ENCODE measurements at regions not wholly inside any gene's neighbourhood (a gene's known extent, or its start where the extent isn't known, plus 50 kb on each side); places are given as distances from the start of the nearest gene placed in this dataset.

DNA sequence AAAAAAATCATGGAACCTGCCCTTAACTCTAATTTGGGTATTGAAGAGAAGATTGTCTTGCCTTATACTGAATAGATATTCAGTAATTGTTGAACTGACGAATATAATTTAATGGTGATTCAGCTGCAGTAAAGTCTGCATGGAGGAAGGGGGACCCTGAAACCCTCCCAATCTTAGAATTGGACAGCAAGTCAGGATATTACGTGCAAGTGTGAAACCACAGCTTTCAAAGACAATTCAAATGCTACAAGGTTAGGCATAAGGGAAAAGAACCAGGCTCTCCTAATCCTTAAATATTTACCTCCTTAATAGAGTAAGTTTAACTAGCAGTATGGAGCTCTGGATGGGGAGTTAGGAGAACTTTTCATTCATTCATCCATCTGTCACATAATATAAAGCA lies 226.9 kb upstream of the TNP1 start:
- no peak overlapping the region for H3K4me3 ChIP-seq (ENCODE audit: low read depth, low read length)
- H3K27ac ChIP-seq, result no peak overlapping the region
- H3K27me3 ChIP-seq (replicated peaks), result no peaks in the 10 kb centered on the region
- DNase-seq, result no peak
- H3K36me3 ChIP-seq (replicated peaks), result no peaks in the 10 kb centered on the region
- TF ChIP-seq, protein P1, sequence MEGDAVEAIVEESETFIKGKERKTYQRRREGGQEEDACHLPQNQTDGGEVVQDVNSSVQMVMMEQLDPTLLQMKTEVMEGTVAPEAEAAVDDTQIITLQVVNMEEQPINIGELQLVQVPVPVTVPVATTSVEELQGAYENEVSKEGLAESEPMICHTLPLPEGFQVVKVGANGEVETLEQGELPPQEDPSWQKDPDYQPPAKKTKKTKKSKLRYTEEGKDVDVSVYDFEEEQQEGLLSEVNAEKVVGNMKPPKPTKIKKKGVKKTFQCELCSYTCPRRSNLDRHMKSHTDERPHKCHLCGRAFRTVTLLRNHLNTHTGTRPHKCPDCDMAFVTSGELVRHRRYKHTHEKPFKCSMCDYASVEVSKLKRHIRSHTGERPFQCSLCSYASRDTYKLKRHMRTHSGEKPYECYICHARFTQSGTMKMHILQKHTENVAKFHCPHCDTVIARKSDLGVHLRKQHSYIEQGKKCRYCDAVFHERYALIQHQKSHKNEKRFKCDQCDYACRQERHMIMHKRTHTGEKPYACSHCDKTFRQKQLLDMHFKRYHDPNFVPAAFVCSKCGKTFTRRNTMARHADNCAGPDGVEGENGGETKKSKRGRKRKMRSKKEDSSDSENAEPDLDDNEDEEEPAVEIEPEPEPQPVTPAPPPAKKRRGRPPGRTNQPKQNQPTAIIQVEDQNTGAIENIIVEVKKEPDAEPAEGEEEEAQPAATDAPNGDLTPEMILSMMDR (IDR thresholded peaks at IDR 0.05; ENCODE audit: low read depth, low read length, missing control alignments), result no peak
- in situ Hi-C loops (cut with HindIII; ENCODE audit: low pct_ligation_motif_present, low sequenced_read_pairs), result no loop called here

DNA sequence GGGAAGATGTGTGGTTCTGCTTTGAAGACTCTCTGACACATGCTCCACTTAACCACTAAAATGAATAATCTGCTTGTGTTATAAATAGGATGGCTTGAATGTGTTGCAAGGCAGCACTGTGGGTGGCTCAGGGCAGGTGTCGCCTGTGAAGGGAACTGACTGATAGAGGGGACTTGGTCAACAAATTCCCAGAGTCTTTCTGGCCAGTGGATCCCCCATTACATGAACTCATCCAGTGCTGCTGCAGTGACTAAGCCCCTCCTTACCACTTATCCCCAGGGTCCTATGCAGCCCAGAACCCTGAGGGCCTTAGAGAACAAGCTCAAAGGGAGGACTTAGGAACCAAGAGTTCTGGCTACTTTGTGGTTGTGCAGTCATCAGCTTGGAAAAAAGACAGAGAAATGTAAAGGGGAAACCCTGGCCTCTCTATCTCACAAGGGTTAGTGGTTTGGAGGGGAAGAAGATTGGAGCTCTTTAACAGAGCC lies 226.2 kb upstream of the TNP1 start:
- peak; percentile 42 for DNase-seq
- Histone ChIP-seq H3K4me3 (ENCODE audit: low read depth, low read length) (no peak overlapping the region), H3K36me3 (replicated peaks) (no peaks in the 10 kb centered on the region), H3K27ac (no peak overlapping the region), H3K27me3 (replicated peaks) (no peaks in the 10 kb centered on the region)
- in situ Hi-C loops (cut with HindIII; ENCODE audit: low pct_ligation_motif_present, low sequenced_read_pairs), result no loop called here
- TF ChIP-seq, protein P1 (IDR thresholded peaks at IDR 0.05; ENCODE audit: low read depth, low read length, missing control alignments), result no peak

- Histone ChIP-seq H3K36me3 (replicated peaks) (no peaks in the 10 kb centered on the region), H3K27ac (no peak overlapping the region), H3K4me3 (ENCODE audit: low read depth, low read length) (no peak overlapping the region), H3K27me3 (replicated peaks) (no peaks in the 10 kb centered on the region)
- DNase-seq, result no peak
- TF ChIP-seq, protein P1 (IDR thresholded peaks at IDR 0.05; ENCODE audit: low read depth, low read length, missing control alignments), result peak; percentile 49
- in situ Hi-C loops (cut with HindIII; ENCODE audit: low pct_ligation_motif_present, low sequenced_read_pairs), result no loop called here
Measured at GRCh38 chr2:217085543-217085942, 225.7 kb upstream of the TNP1 start.

DNA sequence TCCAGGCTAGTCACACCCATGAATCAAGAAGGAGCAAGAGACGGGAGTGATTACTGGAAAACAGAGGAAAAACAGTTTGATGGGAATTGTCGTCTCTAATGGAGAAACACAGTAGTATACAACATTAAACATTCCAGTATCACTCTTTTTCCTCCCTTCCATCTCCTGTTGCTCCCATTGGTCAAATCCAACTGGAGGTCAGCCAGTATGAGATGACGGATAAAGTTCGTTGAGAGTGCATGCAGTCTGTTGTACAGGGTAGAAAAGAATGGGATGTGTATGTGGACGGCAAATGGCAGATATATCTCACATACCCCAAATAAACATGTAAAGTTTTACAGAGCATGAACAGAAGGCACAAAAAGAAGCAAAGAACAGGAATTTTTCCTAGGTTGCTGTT lies 221.9 kb upstream of the TNP1 start:
- H3K27me3 ChIP-seq (replicated peaks), result no peaks in the 10 kb centered on the region
- TF ChIP-seq, protein P1 (IDR thresholded peaks at IDR 0.05; ENCODE audit: low read depth, low read length, missing control alignments), result no peak
- in situ Hi-C loops (cut with HindIII; ENCODE audit: low pct_ligation_motif_present, low sequenced_read_pairs), result no loop called here

GRCh38 chr2:217079165-217079564 lies 219.3 kb upstream of the TNP1 start:
- Histone ChIP-seq H3K27ac (no peak overlapping the region), H3K27me3 (replicated peaks) (no peaks in the 10 kb centered on the region), H3K4me3 (ENCODE audit: low read depth, low read length) (no peak overlapping the region), H3K36me3 (replicated peaks) (no peaks in the 10 kb centered on the region)
- in situ Hi-C loops (cut with HindIII; ENCODE audit: low pct_ligation_motif_present, low sequenced_read_pairs), result no loop called here
- no peak for DNase-seq
- TF ChIP-seq, protein P1 (IDR thresholded peaks at IDR 0.05; ENCODE audit: low read depth, low read length, missing control alignments), result no peak

More for the DNA sequence above, 221.9 kb upstream of the TNP1 start:
- no peaks in the 10 kb centered on the region for H3K36me3 ChIP-seq (replicated peaks)
- no peak overlapping the region for H3K27ac ChIP-seq
- no peak overlapping the region for H3K4me3 ChIP-seq (ENCODE audit: low read depth, low read length)
- no peak for DNase-seq

DNA sequence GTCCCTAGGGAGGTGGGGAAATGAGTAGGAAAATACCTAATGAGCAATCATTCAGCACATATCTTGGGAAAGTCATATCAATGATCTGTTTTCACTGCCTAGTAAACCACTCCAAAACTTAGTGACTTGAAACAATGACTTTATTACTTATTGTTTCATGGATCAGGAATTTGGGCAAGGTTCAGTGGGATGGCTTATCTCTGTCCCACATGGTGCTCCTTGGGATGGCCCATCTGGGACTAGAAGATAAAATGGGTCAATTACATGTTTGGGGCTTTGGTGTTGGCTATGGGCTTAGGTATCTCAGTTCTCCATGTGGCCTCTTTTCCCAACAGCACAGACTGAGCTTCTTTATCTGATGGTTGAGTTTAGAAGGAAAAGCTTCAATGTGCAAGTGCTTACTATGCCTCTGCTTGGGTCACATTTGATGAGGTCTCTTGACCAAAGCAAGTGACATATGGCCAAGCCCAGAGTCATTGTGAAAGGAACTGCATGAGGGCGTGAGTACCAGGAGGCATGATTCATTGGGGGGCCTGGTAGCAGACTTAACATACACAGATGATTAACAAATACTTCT lies 218.1 kb upstream of the TNP1 start:
- TF ChIP-seq, protein P1 (IDR thresholded peaks at IDR 0.05; ENCODE audit: low read depth, low read length, missing control alignments), result no peak
- DNase-seq, result no peak
- in situ Hi-C loops (cut with HindIII; ENCODE audit: low pct_ligation_motif_present, low sequenced_read_pairs), result no loop called here
- no peaks in the 10 kb centered on the region for H3K27me3 ChIP-seq (replicated peaks)
- no peak overlapping the region for H3K4me3 ChIP-seq (ENCODE audit: low read depth, low read length)
- H3K27ac ChIP-seq, result no peak overlapping the region
- no peaks in the 10 kb centered on the region for H3K36me3 ChIP-seq (replicated peaks)

Data from brain microvascular endothelial cell (primary cell).